DOHH2 (cell line): ENCODE measurements at regions not wholly inside any gene's neighbourhood (a gene's known extent, or its start where the extent isn't known, plus 50 kb on each side); places are given as distances from the start of the nearest gene placed in this dataset.

ENCODE experiments used
- H3F3A ChIP-seq: fragments of 200-600 bp; sonication (generic), shearing (Covaris generic); 2 replicates; pipeline ENCODE4 v1.6.0; 2016; ENCODE audit warnings: antibody characterized with exemption, mild to moderate bottlenecking; ENCODE audit not compliant: control insufficient read depth, insufficient read depth
- H3K27ac ChIP-seq: fragments of 200-600 bp; sonication (generic); 2 replicates; pipeline ENCODE4 v1.5.1; 2014; ENCODE audit warnings: low read depth, mild to moderate bottlenecking, low read length, moderate library complexity
- H3K27me3 ChIP-seq: fragments of 200-600 bp; sonication (generic); 2 replicates; pipeline ENCODE4 v1.6.1; 2014; ENCODE audit warnings: mild to moderate bottlenecking, low read length, mixed read lengths; ENCODE audit not compliant: control insufficient read depth
- H3K36me3 ChIP-seq: fragments of 200-600 bp; sonication (generic); 2 replicates; pipeline ENCODE4 v1.6.1; 2014; ENCODE audit warnings: mild to moderate bottlenecking, low read length, moderate library complexity, mixed read lengths; ENCODE audit not compliant: control insufficient read depth
- H3K4me1 ChIP-seq: fragments of 200-600 bp; sonication (generic); 2 replicates; pipeline ENCODE4 v1.6.1; 2014; ENCODE audit warnings: mild to moderate bottlenecking, low read length, mixed read lengths; ENCODE audit not compliant: control insufficient read depth
- H3K4me2 ChIP-seq: fragments of 200-600 bp; sonication (generic); 2 replicates; pipeline ENCODE4 v1.6.0; 2014; ENCODE audit warnings: mild to moderate bottlenecking, low read length, moderate library complexity
- H3K4me3 ChIP-seq: fragments of 200-600 bp; sonication (generic); 2 replicates; pipeline ENCODE4 v1.5.1; 2014; ENCODE audit warnings: mild to moderate bottlenecking, low read length, mixed read lengths
- H3K79me2 ChIP-seq: fragments of 200-600 bp; sonication (generic); 2 replicates; pipeline ENCODE4 v1.6.1; 2014; ENCODE audit warnings: mild to moderate bottlenecking, low read length, mixed read lengths; ENCODE audit not compliant: control insufficient read depth
- H3K9me2 ChIP-seq: fragments of 200-600 bp; sonication (generic); replicated peaks from 2 replicates; pipeline ENCODE4 v1.6.1; 2014; ENCODE audit warnings: mild to moderate bottlenecking, low read length, mixed read lengths; ENCODE audit not compliant: control insufficient read depth
- H3K9me3 ChIP-seq: fragments of 200-600 bp; sonication (generic); 2 replicates; pipeline ENCODE4 v1.6.1; 2014; ENCODE audit warnings: antibody characterized with exemption, low read length, mixed read lengths; ENCODE audit not compliant: control insufficient read depth, insufficient read depth
- H4K20me1 ChIP-seq: fragments of 200-600 bp; sonication (generic); 2 replicates; pipeline ENCODE4 v1.6.0; 2014; ENCODE audit warnings: low read depth, mild to moderate bottlenecking, antibody characterized with exemption, low read length, moderate library complexity; ENCODE audit not compliant: control insufficient read depth, insufficient read depth
- CTCF ChIP-seq: fragments of 200-600 bp; sonication (generic); IDR thresholded peaks from one replicate; pipeline ENCODE4 v1.5.1; 2014; ENCODE audit warnings: antibody characterized with exemption, mild to moderate bottlenecking, low read depth, low read length; ENCODE audit not compliant: poor library complexity, severe bottlenecking
- EZH2phosphoT487 ChIP-seq: fragments of 200-600 bp; sonication (generic); IDR thresholded peaks from 2 replicates; pipeline ENCODE4 v1.6.1; 2017; ENCODE audit warnings: borderline replicate concordance, mild to moderate bottlenecking, antibody characterized with exemption, low read length, moderate library complexity, mixed read lengths

- no peaks in the 10 kb centered on the region for H4K20me1 ChIP-seq
Observed at GRCh38 chr4:35237924-35238323, 1006.4 kb downstream of the ARAP2 start.

GRCh38 chr4:35238793-35239192 is 1005.5 kb downstream of the ARAP2 start:
- no peaks in the 10 kb centered on the region for H3K36me3 ChIP-seq
- H3K4me2 ChIP-seq = no peak overlapping the region
- H3K4me3 ChIP-seq = no peak overlapping the region
- H4K20me1 ChIP-seq = no peaks in the 10 kb centered on the region
- no peaks in the 10 kb centered on the region; the same call in 1 of the 2 replicates for H3K9me3 ChIP-seq
- H3K4me1 ChIP-seq = no peaks in the 10 kb centered on the region
- H3K79me2 ChIP-seq = no peaks in the 10 kb centered on the region
- H3F3A ChIP-seq = no peaks in the 10 kb centered on the region
- H3K27ac ChIP-seq = no peak overlapping the region
- H3K9me2 ChIP-seq = no peaks in the 10 kb centered on the region
- no peaks in the 10 kb centered on the region for H3K27me3 ChIP-seq
- TF ChIP-seq EZH2phosphoT487 (no peak), CTCF (no peak)

More at GRCh38 chr4:35237924-35238323, 1006.4 kb downstream of the ARAP2 start:
- no peak overlapping the region for H3K4me3 ChIP-seq
- no peaks in the 10 kb centered on the region for H3K9me2 ChIP-seq
- no peaks in the 10 kb centered on the region for H3K27me3 ChIP-seq
- TF ChIP-seq EZH2phosphoT487 = no peak
- no peak for TF ChIP-seq CTCF
- H3K27ac ChIP-seq = no peak overlapping the region
- H3K79me2 ChIP-seq = no peaks in the 10 kb centered on the region
- H3K9me3 ChIP-seq = no peaks in the 10 kb centered on the region; the same call in 1 of the 2 replicates
- H3K36me3 ChIP-seq = no peaks in the 10 kb centered on the region
- no peaks in the 10 kb centered on the region for H3K4me1 ChIP-seq
- no peaks in the 10 kb centered on the region for H3F3A ChIP-seq
- H3K4me2 ChIP-seq = no peak overlapping the region

GRCh38 chr4:35246493-35246892 is 997.8 kb downstream of the ARAP2 start:
- TF ChIP-seq EZH2phosphoT487 (no peak), CTCF (no peak)
- Histone ChIP-seq H3K36me3 (no peaks in the 10 kb centered on the region), H3K27me3 (no peaks in the 10 kb centered on the region), H3K9me2 (no peaks in the 10 kb centered on the region), H3F3A (no peaks in the 10 kb centered on the region), H3K4me3 (no peak overlapping the region), H3K4me1 (no peaks in the 10 kb centered on the region), H3K27ac (no peak overlapping the region), H3K9me3 (no peaks in the 10 kb centered on the region), H4K20me1 (no peaks in the 10 kb centered on the region), H3K79me2 (no peaks in the 10 kb centered on the region), H3K4me2 (no peak overlapping the region)
